ENCODE measurements at regions not wholly inside any gene's neighbourhood (a gene's known extent, or its start where the extent isn't known, plus 50 kb on each side); places are given as distances from the start of the nearest gene placed in this dataset.

- no peaks in the 10 kb centered on the region for H3K4me1 Mint-ChIP-seq
- Histone ChIP-seq H3K27ac (ENCODE audit: insufficient read depth, low read length, poor library complexity, severe bottlenecking) (no peak overlapping the region), H3K36me3 (ENCODE audit: control insufficient read depth, insufficient read depth, low read length) (no peaks in the 10 kb centered on the region), H3K27me3 (ENCODE audit: control insufficient read depth, insufficient read depth, low read length) (no peaks in the 10 kb centered on the region), H3K9me3 (ENCODE audit: control insufficient read depth in 2 of 2, low read length in 2 of 2) (no peaks in the 10 kb centered on the region), H3K4me1 (ENCODE audit: control insufficient read depth, insufficient read depth, low read length, poor library complexity, severe bottlenecking) (no peaks in the 10 kb centered on the region), H3K4me3 (ENCODE audit: low read depth, low read length) (no peak overlapping the region)
- H3K27ac Mint-ChIP-seq = no peak overlapping the region
- ATAC-seq (ENCODE audit: low read depth in 2 of 2) (no peak), DNase-seq (no peak)
- no peaks in the 10 kb centered on the region for H3K36me3 Mint-ChIP-seq
- H3K9me3 Mint-ChIP-seq = peaks cover 3 to 18% (median 4%) of the 10 kb centered on the region in 7 donors
- H3K27me3 Mint-ChIP-seq = no peaks in the 10 kb centered on the region
- no peak overlapping the region for H3K4me3 Mint-ChIP-seq
These were observed 182.1 kb upstream of the ZRANB2 start for GRCh38 chr1:71262970-71263369.

GRCh38 chr1:71252900-71253299 lies 172.1 kb upstream of the ZRANB2 start:
- Histone ChIP-seq H3K36me3 (ENCODE audit: control insufficient read depth, insufficient read depth, low read length) (no peaks in the 10 kb centered on the region), H3K27me3 (ENCODE audit: control insufficient read depth, insufficient read depth, low read length) (no peaks in the 10 kb centered on the region), H3K4me3 (ENCODE audit: low read depth, low read length) (no peak overlapping the region), H3K4me1 (ENCODE audit: control insufficient read depth, insufficient read depth, low read length, poor library complexity, severe bottlenecking) (no peaks in the 10 kb centered on the region), H3K9me3 (ENCODE audit: control insufficient read depth in 2 of 2, low read length in 2 of 2) (no peaks in the 10 kb centered on the region), H3K27ac (ENCODE audit: insufficient read depth, low read length, poor library complexity, severe bottlenecking) (no peak overlapping the region)
- no peaks in the 10 kb centered on the region for H3K36me3 Mint-ChIP-seq
- ATAC-seq (ENCODE audit: low read depth in 2 of 2) (no peak), DNase-seq (no peak)
- H3K4me1 Mint-ChIP-seq = no peaks in the 10 kb centered on the region
- H3K27ac Mint-ChIP-seq = no peak overlapping the region
- H3K9me3 Mint-ChIP-seq = peaks cover 0 to 4% (median 0%) of the 10 kb centered on the region in 7 donors
- H3K4me3 Mint-ChIP-seq = no peak overlapping the region
- H3K27me3 Mint-ChIP-seq = no peaks in the 10 kb centered on the region

DNA sequence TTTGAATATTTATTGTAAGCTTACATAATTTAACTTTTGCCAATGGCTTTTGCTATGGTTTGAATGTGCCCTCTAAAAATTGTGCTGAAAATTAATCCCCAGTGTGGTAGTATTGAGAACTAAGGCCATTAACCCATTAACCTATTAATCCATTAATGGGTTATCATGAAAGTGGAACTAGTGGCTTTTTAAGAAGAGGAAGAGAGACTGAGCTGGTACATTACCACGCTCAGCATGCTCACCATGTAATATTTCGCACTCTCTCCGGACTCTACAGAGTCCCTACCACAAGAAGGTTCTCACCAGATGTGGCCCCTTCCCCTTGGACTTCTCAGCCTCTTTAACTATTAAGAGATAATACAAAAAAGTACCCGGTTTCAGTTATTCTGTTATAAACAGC lies 164.4 kb upstream of the ZRANB2 start:
- Mint-ChIP-seq H3K9me3 (peaks cover 0 to 13% (median 1%) of the 10 kb centered on the region in 7 donors), H3K27me3 (no peaks in the 10 kb centered on the region), H3K27ac (no peak overlapping the region), H3K4me1 (no peaks in the 10 kb centered on the region), H3K36me3 (no peaks in the 10 kb centered on the region), H3K4me3 (no peak overlapping the region)
- H3K36me3 ChIP-seq (ENCODE audit: control insufficient read depth, insufficient read depth, low read length) = no peaks in the 10 kb centered on the region
- no peaks in the 10 kb centered on the region for H3K4me1 ChIP-seq (ENCODE audit: control insufficient read depth, insufficient read depth, low read length, poor library complexity, severe bottlenecking)
- no peak for DNase-seq
- no peak for ATAC-seq (ENCODE audit: low read depth in 2 of 2)
- no peak overlapping the region for H3K27ac ChIP-seq (ENCODE audit: insufficient read depth, low read length, poor library complexity, severe bottlenecking)
- no peak overlapping the region for H3K4me3 ChIP-seq (ENCODE audit: low read depth, low read length)
- no peaks in the 10 kb centered on the region for H3K27me3 ChIP-seq (ENCODE audit: control insufficient read depth, insufficient read depth, low read length)
- no peaks in the 10 kb centered on the region for H3K9me3 ChIP-seq (ENCODE audit: control insufficient read depth in 2 of 2, low read length in 2 of 2)

DNA sequence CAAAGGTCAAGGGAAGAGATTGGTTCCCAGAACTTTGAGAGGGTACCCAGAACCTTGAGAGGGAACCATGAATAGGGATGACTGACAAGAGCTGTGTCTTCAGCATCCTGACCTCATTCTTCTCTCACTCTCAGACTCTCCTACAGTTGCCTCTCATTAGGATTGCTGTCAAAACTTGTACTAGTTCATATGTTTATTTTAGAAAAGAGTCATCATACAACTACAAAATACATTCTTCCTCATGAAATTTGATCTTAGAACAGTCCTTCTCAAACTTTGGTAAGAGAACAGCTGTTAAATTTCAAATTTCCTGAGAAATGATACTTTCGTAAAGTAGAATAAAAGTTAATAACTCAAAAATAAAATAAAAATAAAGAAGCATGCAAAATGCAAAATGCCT lies 161.4 kb upstream of the ZRANB2 start:
- no peaks in the 10 kb centered on the region for H3K27me3 Mint-ChIP-seq
- no peaks in the 10 kb centered on the region for H3K36me3 ChIP-seq (ENCODE audit: control insufficient read depth, insufficient read depth, low read length)
- no peaks in the 10 kb centered on the region for H3K36me3 Mint-ChIP-seq
- H3K27me3 ChIP-seq (ENCODE audit: control insufficient read depth, insufficient read depth, low read length) = no peaks in the 10 kb centered on the region
- no peaks in the 10 kb centered on the region for H3K9me3 ChIP-seq (ENCODE audit: control insufficient read depth in 2 of 2, low read length in 2 of 2)
- H3K4me1 ChIP-seq (ENCODE audit: control insufficient read depth, insufficient read depth, low read length, poor library complexity, severe bottlenecking) = no peaks in the 10 kb centered on the region
- H3K27ac ChIP-seq (ENCODE audit: insufficient read depth, low read length, poor library complexity, severe bottlenecking) = no peak overlapping the region
- DNase-seq (no peak), ATAC-seq (ENCODE audit: low read depth in 2 of 2) (no peak)
- H3K4me3 Mint-ChIP-seq = no peak overlapping the region
- peaks cover 0 to 12% (median 2%) of the 10 kb centered on the region in 7 donors for H3K9me3 Mint-ChIP-seq
- H3K4me1 Mint-ChIP-seq = no peaks in the 10 kb centered on the region
- no peak overlapping the region for H3K27ac Mint-ChIP-seq
- no peak overlapping the region for H3K4me3 ChIP-seq (ENCODE audit: low read depth, low read length)

GRCh38 chr1:71240656-71241055 lies 159.8 kb upstream of the ZRANB2 start:
- no peak overlapping the region for H3K4me3 ChIP-seq (ENCODE audit: low read depth, low read length)
- no peaks in the 10 kb centered on the region for H3K4me1 Mint-ChIP-seq
- peak in 1 of 2 donors; percentile 24 for ATAC-seq (ENCODE audit: low read depth in 2 of 2)
- no peaks in the 10 kb centered on the region for H3K36me3 ChIP-seq (ENCODE audit: control insufficient read depth, insufficient read depth, low read length)
- no peak overlapping the region for H3K4me3 Mint-ChIP-seq
- H3K9me3 ChIP-seq (ENCODE audit: control insufficient read depth in 2 of 2, low read length in 2 of 2) = no peaks in the 10 kb centered on the region
- no peaks in the 10 kb centered on the region for H3K27me3 Mint-ChIP-seq
- H3K27me3 ChIP-seq (ENCODE audit: control insufficient read depth, insufficient read depth, low read length) = no peaks in the 10 kb centered on the region
- no peaks in the 10 kb centered on the region for H3K36me3 Mint-ChIP-seq
- DNase-seq = no peak
- H3K27ac ChIP-seq (ENCODE audit: insufficient read depth, low read length, poor library complexity, severe bottlenecking) = no peak overlapping the region
- peaks cover 0 to 4% (median 0%) of the 10 kb centered on the region in 7 donors for H3K9me3 Mint-ChIP-seq
- no peak overlapping the region for H3K27ac Mint-ChIP-seq
- no peaks in the 10 kb centered on the region for H3K4me1 ChIP-seq (ENCODE audit: control insufficient read depth, insufficient read depth, low read length, poor library complexity, severe bottlenecking)

- no peaks in the 10 kb centered on the region for H3K27me3 ChIP-seq (ENCODE audit: control insufficient read depth, insufficient read depth, low read length)
- no peaks in the 10 kb centered on the region for H3K36me3 ChIP-seq (ENCODE audit: control insufficient read depth, insufficient read depth, low read length)
- Mint-ChIP-seq H3K27me3 (no peaks in the 10 kb centered on the region), H3K36me3 (no peaks in the 10 kb centered on the region), H3K27ac (no peak overlapping the region), H3K9me3 (peaks cover 0 to 12% (median 4%) of the 10 kb centered on the region in 7 donors), H3K4me3 (no peak overlapping the region), H3K4me1 (no peaks in the 10 kb centered on the region)
- H3K4me3 ChIP-seq (ENCODE audit: low read depth, low read length) = no peak overlapping the region
- no peaks in the 10 kb centered on the region for H3K9me3 ChIP-seq (ENCODE audit: control insufficient read depth in 2 of 2, low read length in 2 of 2)
- no peak overlapping the region for H3K27ac ChIP-seq (ENCODE audit: insufficient read depth, low read length, poor library complexity, severe bottlenecking)
- DNase-seq (no peak), ATAC-seq (ENCODE audit: low read depth in 2 of 2) (no peak)
- H3K4me1 ChIP-seq (ENCODE audit: control insufficient read depth, insufficient read depth, low read length, poor library complexity, severe bottlenecking) = no peaks in the 10 kb centered on the region
These were observed 155.7 kb upstream of the ZRANB2 start for GRCh38 chr1:71236503-71236902.

- ATAC-seq (ENCODE audit: low read depth in 2 of 2) (no peak), DNase-seq (no peak)
- H3K36me3 Mint-ChIP-seq = no peaks in the 10 kb centered on the region
- no peak overlapping the region for H3K27ac ChIP-seq (ENCODE audit: insufficient read depth, low read length, poor library complexity, severe bottlenecking)
- no peaks in the 10 kb centered on the region for H3K27me3 ChIP-seq (ENCODE audit: control insufficient read depth, insufficient read depth, low read length)
- H3K4me1 Mint-ChIP-seq = no peaks in the 10 kb centered on the region
- no peak overlapping the region for H3K27ac Mint-ChIP-seq
- H3K4me3 Mint-ChIP-seq = no peak overlapping the region
- no peaks in the 10 kb centered on the region for H3K36me3 ChIP-seq (ENCODE audit: control insufficient read depth, insufficient read depth, low read length)
- H3K9me3 ChIP-seq (ENCODE audit: control insufficient read depth in 2 of 2, low read length in 2 of 2) = no peaks in the 10 kb centered on the region
- no peaks in the 10 kb centered on the region for H3K27me3 Mint-ChIP-seq
- no peak overlapping the region for H3K4me3 ChIP-seq (ENCODE audit: low read depth, low read length)
- no peaks in the 10 kb centered on the region for H3K4me1 ChIP-seq (ENCODE audit: control insufficient read depth, insufficient read depth, low read length, poor library complexity, severe bottlenecking)
- peaks cover 0 to 14% (median 4%) of the 10 kb centered on the region in 7 donors for H3K9me3 Mint-ChIP-seq
These were observed 152.8 kb upstream of the ZRANB2 start for GRCh38 chr1:71233645-71234044.

GRCh38 chr1:71232786-71233185 lies 152.0 kb upstream of the ZRANB2 start:
- Mint-ChIP-seq H3K4me1 (no peaks in the 10 kb centered on the region), H3K36me3 (no peaks in the 10 kb centered on the region), H3K27ac (no peak overlapping the region), H3K27me3 (no peaks in the 10 kb centered on the region), H3K9me3 (peaks cover 2 to 14% (median 4%) of the 10 kb centered on the region in 7 donors), H3K4me3 (no peak overlapping the region)
- Histone ChIP-seq H3K4me1 (ENCODE audit: control insufficient read depth, insufficient read depth, low read length, poor library complexity, severe bottlenecking) (no peaks in the 10 kb centered on the region), H3K36me3 (ENCODE audit: control insufficient read depth, insufficient read depth, low read length) (no peaks in the 10 kb centered on the region), H3K9me3 (ENCODE audit: control insufficient read depth in 2 of 2, low read length in 2 of 2) (no peaks in the 10 kb centered on the region), H3K27me3 (ENCODE audit: control insufficient read depth, insufficient read depth, low read length) (no peaks in the 10 kb centered on the region), H3K27ac (ENCODE audit: insufficient read depth, low read length, poor library complexity, severe bottlenecking) (no peak overlapping the region), H3K4me3 (ENCODE audit: low read depth, low read length) (no peak overlapping the region)
- DNase-seq = no peak
- no peak for ATAC-seq (ENCODE audit: low read depth in 2 of 2)
